Keratinocyte (primary cell): ENCODE measurements at regions not wholly inside any gene's neighbourhood (a gene's known extent, or its start where the extent isn't known, plus 50 kb on each side); places are given as distances from the start of the nearest gene placed in this dataset.

Source experiments
- CTCF ChIP-seq, 3 experiments: IDR thresholded peaks in 1 of 3; conservative IDR thresholded peaks in 1 of 3; optimal IDR thresholded peaks in 1 of 3; 2 replicates in 2 of 3; 3 replicates in 1 of 3; pipeline versions ENCODE3 to v1.5.1; 2011; ENCODE audit warnings: low read length in 3 of 3, mild to moderate bottlenecking in 3 of 3, moderate library complexity in 2 of 3, control low read depth in 1 of 3, inconsistent platforms in 1 of 3; ENCODE audit not compliant: insufficient read depth in 2 of 3; ENCODE audit errors: extremely low read depth in 1 of 3
- EZH2 ChIP-seq: IDR thresholded peaks from one replicate; pipeline ENCODE4 v1.6.1; 2012; ENCODE audit warnings: inconsistent platforms, mild to moderate bottlenecking, low read length, moderate library complexity

- TF ChIP-seq CTCF (optimal IDR thresholded peaks at IDR 0.05 in 1 of 3, IDR thresholded peaks at IDR 0.05 in 1 of 3, conservative IDR thresholded peaks at IDR 0.05 in 1 of 3; ENCODE audit: extremely low read depth in 1 of 3, insufficient read depth in 2 of 3, low read length in 3 of 3), result no peak
- TF ChIP-seq EZH2, result no peak
These were observed 123.4 kb upstream of the OR9Q1 start for GRCh38 chr11:57900320-57900719.
